DMS114 treated with DMSO at 0.1 percent for 48 hours (cell line): ENCODE measurements at regions not wholly inside any gene's neighbourhood (a gene's known extent, or its start where the extent isn't known, plus 50 kb on each side); places are given as distances from the start of the nearest gene placed in this dataset.
"Not testable (repeated sequence)": the region's sequence is repeated elsewhere in the genome, so short reads cannot be mapped to it uniquely, and the experiment has no call there.

Source experiments
- DNase-seq: peaks from one replicate; lab custom pipeline; 2025; ENCODE audit not compliant: unreplicated experiment; lab: John Stamatoyannopoulos, UW

- DNase-seq, result no peak
Observed at GRCh38 chr15:29517829-29518228, 248.2 kb upstream of the NSMCE3 start.

- no peak for DNase-seq
Observed at GRCh38 chr15:29516929-29517328, 247.3 kb upstream of the NSMCE3 start.

GRCh38 chr15:29514926-29515325 is 245.3 kb upstream of the NSMCE3 start:
- DNase-seq, result no peak

GRCh38 chr15:29511663-29512062 is 242.0 kb upstream of the NSMCE3 start:
- DNase-seq, result no peak

GRCh38 chr15:29505535-29505934 is 235.9 kb upstream of the NSMCE3 start:
- DNase-seq, result not testable (repeated sequence)

- DNase-seq, result no peak
Observed at GRCh38 chr15:29490747-29491471, 221.3 kb upstream of the NSMCE3 start.

GRCh38 chr15:29480949-29481348 is 211.3 kb upstream of the NSMCE3 start:
- DNase-seq, result no peak

GRCh38 chr15:29480278-29480677 is 210.7 kb upstream of the NSMCE3 start:
- no peak for DNase-seq

GRCh38 chr15:29477256-29477655 is 207.6 kb upstream of the NSMCE3 start:
- no peak for DNase-seq

- no peak for DNase-seq
Observed at GRCh38 chr15:29476503-29477080, 207.0 kb upstream of the NSMCE3 start.

- DNase-seq, result no peak
Observed at GRCh38 chr15:29475096-29475495, 205.5 kb upstream of the NSMCE3 start.

- no peak for DNase-seq
Observed at GRCh38 chr15:29473621-29474105, 204.0 kb upstream of the NSMCE3 start.

GRCh38 chr15:29472901-29473445 is 203.4 kb upstream of the NSMCE3 start:
- DNase-seq, result no peak

- DNase-seq, result no peak
Observed at GRCh38 chr15:29471757-29472156, 202.1 kb upstream of the NSMCE3 start.

GRCh38 chr15:29471306-29471705 is 201.7 kb upstream of the NSMCE3 start:
- no peak for DNase-seq

- DNase-seq, result no peak
Observed at GRCh38 chr15:29470794-29471193, 201.2 kb upstream of the NSMCE3 start.

GRCh38 chr15:29470311-29470710 is 200.7 kb upstream of the NSMCE3 start:
- DNase-seq, result no peak

GRCh38 chr15:29468899-29469298 is 199.3 kb upstream of the NSMCE3 start:
- no peak for DNase-seq

GRCh38 chr15:29467091-29467490 is 197.5 kb upstream of the NSMCE3 start:
- DNase-seq, result no peak

GRCh38 chr15:29466292-29466691 is 196.7 kb upstream of the NSMCE3 start:
- DNase-seq, result no peak

GRCh38 chr15:29465816-29466215 is 196.2 kb upstream of the NSMCE3 start:
- DNase-seq, result no peak

GRCh38 chr15:29465196-29465595 is 195.6 kb upstream of the NSMCE3 start:
- DNase-seq, result no peak
